ENCODE measurements at regions not wholly inside any gene's neighbourhood (a gene's known extent, or its start where the extent isn't known, plus 50 kb on each side); places are given as distances from the start of the nearest gene placed in this dataset.

DNA sequence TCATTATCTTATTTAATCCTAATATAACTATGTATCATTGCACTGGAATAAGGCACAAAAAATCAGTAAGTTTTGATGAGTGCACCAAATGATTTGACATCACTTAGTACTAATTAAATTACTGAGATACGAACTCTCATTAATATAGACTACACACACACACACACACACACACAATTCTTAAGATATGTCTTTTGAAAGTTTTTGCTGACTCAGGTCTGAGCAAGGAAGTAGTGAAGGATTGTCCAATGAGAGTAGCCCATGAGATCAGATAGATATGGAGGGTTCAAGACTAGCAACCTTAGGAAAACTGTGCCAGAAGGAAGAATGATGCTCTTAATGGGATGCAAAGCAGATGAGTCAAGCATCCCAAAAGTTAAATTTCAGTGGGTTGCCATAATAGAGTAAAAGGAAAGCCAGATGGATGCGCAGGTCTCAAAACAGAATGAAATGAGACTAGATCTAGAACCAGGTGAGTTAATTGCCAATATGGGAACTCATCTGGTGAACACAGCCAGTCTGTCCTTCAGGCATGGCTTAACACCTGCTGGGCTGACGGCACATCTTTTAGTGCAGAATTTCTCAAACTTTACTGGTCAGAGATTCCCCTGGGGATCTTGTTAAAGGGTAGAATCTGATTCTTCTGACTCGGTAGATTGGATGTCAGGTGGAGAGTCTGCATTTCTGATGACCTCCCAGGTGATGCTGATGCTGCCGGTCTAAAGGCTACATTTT, 197.0 kb upstream of the NR4A3 start:
- Histone ChIP-seq H3K9me3 (ENCODE audit: control insufficient read depth, low read depth, low read length) (no peaks in the 10 kb centered on the region), H3K4me1 (ENCODE audit: control insufficient read depth, low read depth, low read length) (peaks cover 4% of the 10 kb centered on the region), H3K27me3 (ENCODE audit: control insufficient read depth, insufficient read depth, low read length) (no peaks in the 10 kb centered on the region), H3K27ac (ENCODE audit: low read length) (no peak overlapping the region), H3K36me3 (ENCODE audit: control insufficient read depth, low read depth, low read length) (no peaks in the 10 kb centered on the region), H3K4me3 (ENCODE audit: low read length) (no peak overlapping the region), H3K9ac (ENCODE audit: low read length) (no peak overlapping the region)

DNA sequence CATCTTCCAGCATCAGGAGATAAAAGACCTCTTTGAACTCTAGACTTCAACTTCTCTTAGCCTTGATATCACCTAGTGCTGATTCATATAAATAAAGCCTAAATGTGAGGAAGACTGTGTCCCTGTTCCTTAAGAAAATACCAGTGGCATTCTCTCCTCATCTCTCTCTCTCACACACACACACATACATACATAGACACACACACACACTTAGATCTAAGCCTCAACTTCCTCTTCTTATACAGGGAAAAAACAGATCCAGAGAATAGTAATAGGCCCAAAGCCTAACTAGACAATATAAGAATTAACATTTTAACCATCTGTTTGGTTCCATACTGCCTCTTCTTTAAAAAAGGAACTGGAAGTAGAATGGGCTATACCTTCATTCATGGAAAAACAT, 195.3 kb upstream of the NR4A3 start:
- H3K36me3 ChIP-seq (ENCODE audit: control insufficient read depth, low read depth, low read length): no peaks in the 10 kb centered on the region
- no peaks in the 10 kb centered on the region for H3K27me3 ChIP-seq (ENCODE audit: control insufficient read depth, insufficient read depth, low read length)
- peaks cover 4% of the 10 kb centered on the region for H3K4me1 ChIP-seq (ENCODE audit: control insufficient read depth, low read depth, low read length)

DNA sequence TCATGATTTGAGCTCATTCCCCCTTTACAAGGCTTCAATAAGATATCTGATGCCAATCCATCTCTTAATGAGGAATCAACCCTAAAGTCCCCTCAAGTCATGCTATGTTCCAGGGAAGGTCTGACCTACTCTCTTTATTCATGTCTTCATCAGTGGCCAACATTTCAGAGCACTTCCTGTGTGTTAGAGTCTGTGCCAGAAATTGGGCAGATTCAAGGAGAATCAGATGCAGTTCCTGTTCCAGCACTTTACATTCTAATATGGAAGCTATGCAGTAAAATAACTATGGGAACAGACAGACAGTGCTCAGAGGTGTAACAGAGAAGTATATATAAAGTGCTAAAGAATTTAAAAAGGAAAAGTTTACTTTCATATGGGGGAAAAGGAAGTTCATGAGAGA, 193.4 kb upstream of the NR4A3 start:
- Histone ChIP-seq H3K27ac (ENCODE audit: low read length) (no peak overlapping the region), H3K9me3 (ENCODE audit: control insufficient read depth, low read depth, low read length) (no peaks in the 10 kb centered on the region), H3K27me3 (ENCODE audit: control insufficient read depth, insufficient read depth, low read length) (no peaks in the 10 kb centered on the region), H3K36me3 (ENCODE audit: control insufficient read depth, low read depth, low read length) (no peaks in the 10 kb centered on the region), H3K4me3 (ENCODE audit: low read length) (no peak overlapping the region), H3K9ac (ENCODE audit: low read length) (no peak overlapping the region), H3K4me1 (ENCODE audit: control insufficient read depth, low read depth, low read length) (no peaks in the 10 kb centered on the region)

More for the DNA sequence above, 195.3 kb upstream of the NR4A3 start:
- Histone ChIP-seq H3K4me3 (ENCODE audit: low read length) (no peak overlapping the region), H3K9me3 (ENCODE audit: control insufficient read depth, low read depth, low read length) (no peaks in the 10 kb centered on the region), H3K27ac (ENCODE audit: low read length) (no peak overlapping the region), H3K9ac (ENCODE audit: low read length) (no peak overlapping the region)

DNA sequence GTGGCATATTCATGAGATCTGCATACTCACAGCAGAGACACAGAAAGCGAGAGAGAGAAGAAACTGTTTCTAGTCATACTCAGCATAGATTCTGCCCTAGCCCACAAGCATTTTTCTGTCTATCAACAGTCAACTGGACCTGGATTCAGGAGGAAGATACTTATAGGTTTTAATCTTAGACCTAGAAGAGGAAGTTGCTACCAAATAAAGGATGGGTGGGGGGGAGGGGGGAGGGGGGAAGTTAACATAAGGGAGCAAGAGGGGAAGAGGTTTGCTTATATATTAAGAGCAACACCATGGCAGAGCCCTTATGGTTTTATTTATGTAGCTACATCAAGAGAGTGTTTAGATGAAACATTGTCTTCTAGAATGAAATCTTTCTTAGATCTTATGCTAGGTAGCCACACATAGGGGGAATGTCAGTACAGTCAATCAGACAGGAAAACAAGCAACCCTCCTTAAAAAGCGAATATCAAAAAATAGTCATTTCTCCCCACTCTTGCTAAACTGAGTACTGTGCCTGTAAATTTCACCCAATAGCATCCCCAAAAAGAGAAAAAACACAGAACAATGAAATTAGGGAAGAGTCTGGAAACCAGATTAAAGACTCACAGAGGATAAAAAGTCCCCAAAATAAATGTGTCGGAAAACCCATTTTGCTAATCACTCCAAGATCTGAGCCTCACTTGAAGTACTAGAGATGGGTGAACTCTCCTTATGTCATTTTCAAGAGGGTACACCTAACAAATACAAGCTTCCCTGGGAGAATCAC, 192.7 kb upstream of the NR4A3 start:
- Histone ChIP-seq H3K4me3 (ENCODE audit: low read length) (no peak overlapping the region), H3K9ac (ENCODE audit: low read length) (no peak overlapping the region), H3K27ac (ENCODE audit: low read length) (no peak overlapping the region), H3K4me1 (ENCODE audit: control insufficient read depth, low read depth, low read length) (no peaks in the 10 kb centered on the region), H3K27me3 (ENCODE audit: control insufficient read depth, insufficient read depth, low read length) (no peaks in the 10 kb centered on the region), H3K36me3 (ENCODE audit: control insufficient read depth, low read depth, low read length) (no peaks in the 10 kb centered on the region), H3K9me3 (ENCODE audit: control insufficient read depth, low read depth, low read length) (no peaks in the 10 kb centered on the region)

DNA sequence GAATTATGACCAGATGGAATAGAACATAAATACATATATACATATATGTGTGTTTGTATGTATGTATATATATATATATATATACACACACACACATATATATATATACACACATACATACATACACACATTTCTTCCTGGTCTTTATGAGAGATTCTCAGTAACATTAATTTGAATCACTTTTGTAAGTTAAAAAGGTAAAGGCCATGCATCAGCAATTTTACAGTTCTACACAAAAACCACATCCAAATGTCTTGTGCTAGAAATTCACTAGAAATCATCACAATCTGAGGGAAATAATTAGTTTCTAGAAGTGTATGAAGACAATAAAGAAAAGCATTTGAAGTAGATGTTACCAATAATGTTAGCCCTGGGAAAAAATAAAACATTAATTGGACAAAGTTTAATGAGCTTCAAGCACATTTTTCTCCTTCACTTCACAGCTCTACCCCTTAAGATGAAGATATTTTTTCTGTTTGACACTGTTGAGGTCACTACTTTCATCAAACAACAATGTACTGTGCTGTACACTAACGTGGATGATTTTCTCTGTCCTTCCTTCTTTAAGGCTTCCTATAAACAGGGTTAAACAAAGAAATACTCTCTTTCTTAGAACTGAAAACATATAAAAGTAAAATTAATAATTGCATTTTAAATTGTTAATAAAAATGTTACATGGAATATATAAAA, 189.2 kb upstream of the NR4A3 start:
- H3K9ac ChIP-seq (ENCODE audit: low read length): no peak overlapping the region
- no peaks in the 10 kb centered on the region for H3K4me1 ChIP-seq (ENCODE audit: control insufficient read depth, low read depth, low read length)
- no peak overlapping the region for H3K4me3 ChIP-seq (ENCODE audit: low read length)
- no peaks in the 10 kb centered on the region for H3K27me3 ChIP-seq (ENCODE audit: control insufficient read depth, insufficient read depth, low read length)
- no peaks in the 10 kb centered on the region for H3K36me3 ChIP-seq (ENCODE audit: control insufficient read depth, low read depth, low read length)
- no peaks in the 10 kb centered on the region for H3K9me3 ChIP-seq (ENCODE audit: control insufficient read depth, low read depth, low read length)
- no peak overlapping the region for H3K27ac ChIP-seq (ENCODE audit: low read length)

- H3K9ac ChIP-seq (ENCODE audit: low read length): no peak overlapping the region
- no peaks in the 10 kb centered on the region for H3K4me1 ChIP-seq (ENCODE audit: control insufficient read depth, low read depth, low read length)
- H3K27ac ChIP-seq (ENCODE audit: low read length): no peak overlapping the region
- no peak overlapping the region for H3K4me3 ChIP-seq (ENCODE audit: low read length)
- no peaks in the 10 kb centered on the region for H3K9me3 ChIP-seq (ENCODE audit: control insufficient read depth, low read depth, low read length)
- no peaks in the 10 kb centered on the region for H3K27me3 ChIP-seq (ENCODE audit: control insufficient read depth, insufficient read depth, low read length)
- no peaks in the 10 kb centered on the region for H3K36me3 ChIP-seq (ENCODE audit: control insufficient read depth, low read depth, low read length)
Observed at GRCh38 chr9:99633265-99633664, 188.4 kb upstream of the NR4A3 start.

DNA sequence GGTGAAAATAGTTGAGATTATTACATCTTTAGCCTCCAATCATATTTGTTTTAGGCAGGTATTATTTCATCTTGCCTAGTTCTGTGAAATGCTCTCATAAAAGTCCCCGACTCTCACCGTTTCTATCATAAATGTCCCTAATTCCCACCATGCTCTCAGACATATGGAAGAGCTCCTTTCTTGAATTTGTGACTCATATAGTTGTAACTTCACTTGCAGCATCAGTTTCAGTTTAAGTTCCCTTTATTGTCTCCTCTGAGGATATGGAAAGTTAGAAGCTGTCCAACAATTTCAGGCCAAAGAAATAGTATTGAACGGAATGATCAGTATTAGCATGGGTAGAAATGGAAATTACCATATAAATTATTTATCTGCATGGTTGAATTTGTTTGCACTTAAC, 187.5 kb upstream of the NR4A3 start:
- no peak overlapping the region for H3K27ac ChIP-seq (ENCODE audit: low read length)
- H3K4me3 ChIP-seq (ENCODE audit: low read length): no peak overlapping the region
- H3K36me3 ChIP-seq (ENCODE audit: control insufficient read depth, low read depth, low read length): no peaks in the 10 kb centered on the region
- no peaks in the 10 kb centered on the region for H3K27me3 ChIP-seq (ENCODE audit: control insufficient read depth, insufficient read depth, low read length)
- no peak overlapping the region for H3K9ac ChIP-seq (ENCODE audit: low read length)
- no peaks in the 10 kb centered on the region for H3K4me1 ChIP-seq (ENCODE audit: control insufficient read depth, low read depth, low read length)
- no peaks in the 10 kb centered on the region for H3K9me3 ChIP-seq (ENCODE audit: control insufficient read depth, low read depth, low read length)

DNA sequence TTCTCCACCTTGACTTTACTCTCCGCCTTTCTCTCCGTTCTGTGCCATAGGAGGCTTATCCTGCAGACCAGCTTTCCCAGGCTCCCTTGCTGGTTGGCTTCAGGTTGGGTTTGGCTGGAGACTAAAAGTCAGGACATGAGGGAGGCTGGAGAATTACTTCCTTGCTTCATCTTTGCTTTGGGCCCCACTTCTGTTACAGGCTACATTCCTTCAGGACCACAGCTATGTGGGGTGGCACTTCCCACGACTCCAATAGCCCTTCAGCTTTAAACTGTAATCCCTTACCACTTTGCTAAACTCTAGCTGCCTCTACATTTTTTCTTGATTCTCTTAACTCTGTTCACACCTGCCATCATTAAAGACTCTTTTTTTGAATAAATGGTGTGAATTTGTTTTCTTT, 186.7 kb upstream of the NR4A3 start:
- H3K4me1 ChIP-seq (ENCODE audit: control insufficient read depth, low read depth, low read length): no peaks in the 10 kb centered on the region
- H3K9me3 ChIP-seq (ENCODE audit: control insufficient read depth, low read depth, low read length): no peaks in the 10 kb centered on the region
- no peaks in the 10 kb centered on the region for H3K27me3 ChIP-seq (ENCODE audit: control insufficient read depth, insufficient read depth, low read length)
- no peak overlapping the region for H3K27ac ChIP-seq (ENCODE audit: low read length)
- H3K4me3 ChIP-seq (ENCODE audit: low read length): no peak overlapping the region
- no peaks in the 10 kb centered on the region for H3K36me3 ChIP-seq (ENCODE audit: control insufficient read depth, low read depth, low read length)
- H3K9ac ChIP-seq (ENCODE audit: low read length): no peak overlapping the region

DNA sequence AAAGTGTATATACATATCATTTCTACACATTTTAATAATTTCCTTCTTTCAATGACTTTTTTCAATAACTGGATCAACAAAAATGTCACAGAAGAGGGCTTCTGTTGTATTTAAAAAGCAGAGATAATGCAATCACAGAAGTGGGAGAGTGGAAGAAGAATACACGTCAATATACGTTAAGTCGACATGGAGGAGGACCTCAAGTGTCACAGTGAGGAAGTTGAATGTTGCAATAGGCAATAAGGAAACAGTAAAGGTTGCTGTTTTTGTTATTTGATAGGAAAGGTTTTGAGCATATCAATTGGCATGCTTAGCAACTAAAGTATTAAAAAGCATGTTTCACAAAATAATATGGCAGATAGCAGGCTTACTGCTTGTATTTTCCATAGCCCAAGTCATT, 184.0 kb upstream of the NR4A3 start:
- Histone ChIP-seq H3K27ac (ENCODE audit: low read length) (no peak overlapping the region), H3K9ac (ENCODE audit: low read length) (no peak overlapping the region), H3K36me3 (ENCODE audit: control insufficient read depth, low read depth, low read length) (no peaks in the 10 kb centered on the region), H3K9me3 (ENCODE audit: control insufficient read depth, low read depth, low read length) (no peaks in the 10 kb centered on the region), H3K4me1 (ENCODE audit: control insufficient read depth, low read depth, low read length) (no peaks in the 10 kb centered on the region), H3K4me3 (ENCODE audit: low read length) (no peak overlapping the region), H3K27me3 (ENCODE audit: control insufficient read depth, insufficient read depth, low read length) (no peaks in the 10 kb centered on the region)

DNA sequence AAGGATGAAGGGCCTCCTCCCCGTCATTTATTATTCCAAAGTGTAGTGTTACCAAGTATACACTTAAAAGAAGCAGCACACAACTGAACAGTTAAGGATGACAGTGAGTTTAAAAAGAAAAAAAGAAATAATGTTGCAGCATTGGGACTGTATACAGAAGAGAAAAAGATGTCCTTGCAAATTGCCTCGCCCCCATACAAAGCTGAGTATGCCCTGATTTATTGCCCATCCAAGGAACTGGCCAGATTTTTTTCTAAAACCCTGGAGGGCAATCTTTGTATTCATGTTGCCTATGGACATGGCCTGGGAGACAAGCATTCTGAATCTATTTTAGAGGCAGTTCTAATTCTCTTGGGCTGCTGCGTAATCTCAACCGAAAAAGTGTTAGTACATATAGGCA, 182.7 kb upstream of the NR4A3 start:
- no peaks in the 10 kb centered on the region for H3K36me3 ChIP-seq (ENCODE audit: control insufficient read depth, low read depth, low read length)
- no peaks in the 10 kb centered on the region for H3K4me1 ChIP-seq (ENCODE audit: control insufficient read depth, low read depth, low read length)
- H3K4me3 ChIP-seq (ENCODE audit: low read length): no peak overlapping the region
- H3K9me3 ChIP-seq (ENCODE audit: control insufficient read depth, low read depth, low read length): no peaks in the 10 kb centered on the region
- H3K9ac ChIP-seq (ENCODE audit: low read length): no peak overlapping the region
- no peak overlapping the region for H3K27ac ChIP-seq (ENCODE audit: low read length)
- no peaks in the 10 kb centered on the region for H3K27me3 ChIP-seq (ENCODE audit: control insufficient read depth, insufficient read depth, low read length)

GRCh38 chr9:99647604-99648003, 174.1 kb upstream of the NR4A3 start:
- no peaks in the 10 kb centered on the region for H3K9me3 ChIP-seq (ENCODE audit: control insufficient read depth, low read depth, low read length)
- H3K9ac ChIP-seq (ENCODE audit: low read length): no peak overlapping the region
- H3K36me3 ChIP-seq (ENCODE audit: control insufficient read depth, low read depth, low read length): no peaks in the 10 kb centered on the region
- H3K4me1 ChIP-seq (ENCODE audit: control insufficient read depth, low read depth, low read length): no peaks in the 10 kb centered on the region
- no peak overlapping the region for H3K4me3 ChIP-seq (ENCODE audit: low read length)
- no peaks in the 10 kb centered on the region for H3K27me3 ChIP-seq (ENCODE audit: control insufficient read depth, insufficient read depth, low read length)
- H3K27ac ChIP-seq (ENCODE audit: low read length): no peak overlapping the region

Measured in iPS-18a (cell line).